ENCODE measurements at regions not wholly inside any gene's neighbourhood (a gene's known extent, or its start where the extent isn't known, plus 50 kb on each side); places are given as distances from the start of the nearest gene placed in this dataset.

DNA sequence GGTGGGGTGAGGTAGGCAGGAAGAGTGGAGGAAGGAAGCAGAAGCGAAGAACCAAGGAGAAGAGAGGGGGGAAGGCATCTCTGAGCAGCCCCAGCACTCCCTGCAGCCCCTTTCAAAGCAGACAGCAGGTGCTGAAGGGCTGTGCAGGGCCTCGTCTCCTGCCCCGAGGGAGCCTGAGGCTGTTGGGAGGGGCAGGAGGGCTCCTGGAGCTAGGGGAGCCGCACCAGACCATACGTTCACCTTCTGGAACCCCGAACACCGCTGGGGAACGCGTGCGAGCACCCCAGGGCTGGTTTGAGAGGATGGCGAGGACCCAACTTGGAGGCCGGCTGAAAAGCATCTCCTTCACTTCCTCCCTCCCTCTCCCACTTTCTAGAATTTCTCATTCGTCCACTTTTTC is 259.8 kb downstream of the FAM43A start:
- no peak for TF ChIP-seq YY1 (IDR thresholded peaks at IDR 0.05; ENCODE audit: low read depth)
- no peak for TF ChIP-seq EP300 (IDR thresholded peaks at IDR 0.05; ENCODE audit: borderline replicate concordance)
- TF ChIP-seq RAD21 (IDR thresholded peaks at IDR 0.05; ENCODE audit: low read depth): no peak
- TF ChIP-seq, protein P1, sequence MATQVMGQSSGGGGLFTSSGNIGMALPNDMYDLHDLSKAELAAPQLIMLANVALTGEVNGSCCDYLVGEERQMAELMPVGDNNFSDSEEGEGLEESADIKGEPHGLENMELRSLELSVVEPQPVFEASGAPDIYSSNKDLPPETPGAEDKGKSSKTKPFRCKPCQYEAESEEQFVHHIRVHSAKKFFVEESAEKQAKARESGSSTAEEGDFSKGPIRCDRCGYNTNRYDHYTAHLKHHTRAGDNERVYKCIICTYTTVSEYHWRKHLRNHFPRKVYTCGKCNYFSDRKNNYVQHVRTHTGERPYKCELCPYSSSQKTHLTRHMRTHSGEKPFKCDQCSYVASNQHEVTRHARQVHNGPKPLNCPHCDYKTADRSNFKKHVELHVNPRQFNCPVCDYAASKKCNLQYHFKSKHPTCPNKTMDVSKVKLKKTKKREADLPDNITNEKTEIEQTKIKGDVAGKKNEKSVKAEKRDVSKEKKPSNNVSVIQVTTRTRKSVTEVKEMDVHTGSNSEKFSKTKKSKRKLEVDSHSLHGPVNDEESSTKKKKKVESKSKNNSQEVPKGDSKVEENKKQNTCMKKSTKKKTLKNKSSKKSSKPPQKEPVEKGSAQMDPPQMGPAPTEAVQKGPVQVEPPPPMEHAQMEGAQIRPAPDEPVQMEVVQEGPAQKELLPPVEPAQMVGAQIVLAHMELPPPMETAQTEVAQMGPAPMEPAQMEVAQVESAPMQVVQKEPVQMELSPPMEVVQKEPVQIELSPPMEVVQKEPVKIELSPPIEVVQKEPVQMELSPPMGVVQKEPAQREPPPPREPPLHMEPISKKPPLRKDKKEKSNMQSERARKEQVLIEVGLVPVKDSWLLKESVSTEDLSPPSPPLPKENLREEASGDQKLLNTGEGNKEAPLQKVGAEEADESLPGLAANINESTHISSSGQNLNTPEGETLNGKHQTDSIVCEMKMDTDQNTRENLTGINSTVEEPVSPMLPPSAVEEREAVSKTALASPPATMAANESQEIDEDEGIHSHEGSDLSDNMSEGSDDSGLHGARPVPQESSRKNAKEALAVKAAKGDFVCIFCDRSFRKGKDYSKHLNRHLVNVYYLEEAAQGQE (IDR thresholded peaks at IDR 0.05; ENCODE audit: low read depth): no peak
- no peak for TF ChIP-seq ZBTB7A (IDR thresholded peaks at IDR 0.05; ENCODE audit: low read depth)
- no peak for TF ChIP-seq TAF1 (IDR thresholded peaks at IDR 0.05; ENCODE audit: low read depth)
